Fibroblast of lung (primary cell): ENCODE measurements at regions not wholly inside any gene's neighbourhood (a gene's known extent, or its start where the extent isn't known, plus 50 kb on each side); places are given as distances from the start of the nearest gene placed in this dataset.

Experiments
- DNase-seq, 2 donors: peaks; one replicate each; pipeline versions ENCODE4 v3.0.0 to v3.0.0-alpha.2; 2010; ENCODE audit warnings: low read depth in 2 of 2
- H2AFZ ChIP-seq: 2 replicates; pipeline ENCODE4 v1.5.1; 2012; ENCODE audit warnings: low read length, control low read depth, inconsistent platforms
- H3K27ac ChIP-seq: 2 replicates; pipeline ENCODE4 v1.5.1; 2011; ENCODE audit warnings: low read length, control low read depth; ENCODE audit not compliant: insufficient read depth
- H3K27me3 ChIP-seq: 2 replicates; pipeline ENCODE4 v1.5.1; 2011; ENCODE audit warnings: mild to moderate bottlenecking, low read length; ENCODE audit not compliant: control insufficient read depth, insufficient read depth
- H3K36me3 ChIP-seq: 2 replicates; pipeline ENCODE4 v1.5.1; 2011; ENCODE audit warnings: low read length; ENCODE audit not compliant: control insufficient read depth, insufficient read depth
- H3K4me1 ChIP-seq: 2 replicates; pipeline ENCODE4 v1.5.1; 2011; ENCODE audit warnings: low read length; ENCODE audit not compliant: control insufficient read depth, insufficient read depth; ENCODE audit errors: extremely low read depth
- H3K4me2 ChIP-seq: 2 replicates; pipeline ENCODE4 v1.5.1; 2011; ENCODE audit warnings: low read length, control low read depth; ENCODE audit not compliant: insufficient read depth; ENCODE audit errors: extremely low read depth
- H3K4me3 ChIP-seq, 4 experiments: fragments of 200-600 bp in 1 of 4; sonication (generic) in 1 of 4; replicated peaks in 1 of 4; 2 replicates each; pipeline ENCODE4 v1.5.1; 2011 to 2016; ENCODE audit warnings: low read length in 4 of 4, low read depth in 3 of 4, mild to moderate bottlenecking in 3 of 4, control low read depth in 2 of 4, inconsistent platforms in 1 of 4, mixed read lengths in 1 of 4; ENCODE audit not compliant: insufficient read depth in 1 of 4; ENCODE audit errors: control extremely low read depth in 1 of 4
- H3K79me2 ChIP-seq: 2 replicates; pipeline ENCODE4 v1.5.1; 2012; ENCODE audit warnings: mild to moderate bottlenecking, low read length, inconsistent platforms; ENCODE audit not compliant: control insufficient read depth, insufficient read depth
- H3K9ac ChIP-seq: 2 replicates; pipeline ENCODE4 v1.5.1; 2011; ENCODE audit warnings: mild to moderate bottlenecking, low read length, control low read depth; ENCODE audit not compliant: insufficient read depth
- H3K9me3 ChIP-seq: 2 replicates; pipeline ENCODE4 v1.5.1; 2012; ENCODE audit warnings: low read depth, low read length; ENCODE audit not compliant: control insufficient read depth, insufficient read depth
- H4K20me1 ChIP-seq: 2 replicates; pipeline ENCODE4 v1.5.1; 2011; ENCODE audit warnings: low read length; ENCODE audit not compliant: control insufficient read depth, insufficient read depth; ENCODE audit errors: extremely low read depth
- EZH2 ChIP-seq: IDR thresholded peaks from 2 replicates; pipeline ENCODE4 v1.5.1; 2012; ENCODE audit warnings: low read length, control low read depth, mild to moderate bottlenecking; ENCODE audit errors: missing control alignments
- TF ChIP-seq, protein P1 (sequence below), 2 donors: IDR thresholded peaks in 1 of 2; conservative IDR thresholded peaks in 1 of 2; 1 replicate in 1 of 2; 2 replicates in 1 of 2; pipeline ENCODE4 v1.5.1; 2011 to 2012; ENCODE audit warnings: low read length in 2 of 2, control low read depth in 1 of 2, inconsistent platforms in 1 of 2, low read depth in 1 of 2, mild to moderate bottlenecking in 1 of 2

DNA sequence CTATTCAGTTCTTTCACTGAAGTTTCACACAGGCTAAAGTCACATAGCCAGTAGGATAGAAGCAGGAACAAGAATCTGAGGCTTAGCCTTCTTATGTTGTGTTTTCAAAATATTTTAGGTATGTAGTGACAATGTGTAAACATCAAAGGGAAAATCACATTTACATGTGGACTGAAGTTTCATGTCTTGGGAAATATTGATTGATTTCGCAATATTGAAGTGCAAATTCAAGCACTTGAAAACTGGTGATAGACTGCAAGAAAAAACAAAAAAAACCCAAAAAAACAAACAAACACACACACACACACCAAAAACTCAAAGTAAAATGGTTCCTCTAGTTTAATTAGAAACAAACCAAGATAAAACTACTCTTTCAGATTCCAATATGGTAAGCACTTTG, 773.3 kb downstream of the PDCD6IP start:
- Histone ChIP-seq H3K4me3 (no peak overlapping the region), H4K20me1 (no peaks in the 10 kb centered on the region), H3K4me1 (no peaks in the 10 kb centered on the region), H3K27me3 (no peaks in the 10 kb centered on the region), H3K4me2 (no peak overlapping the region), H3K36me3 (no peaks in the 10 kb centered on the region), H3K9ac (no peak overlapping the region), H3K27ac (no peak overlapping the region), H3K9me3 (no peaks in the 10 kb centered on the region), H3K79me2 (no peaks in the 10 kb centered on the region), H2AFZ (no peak overlapping the region)
- TF ChIP-seq, protein P1, sequence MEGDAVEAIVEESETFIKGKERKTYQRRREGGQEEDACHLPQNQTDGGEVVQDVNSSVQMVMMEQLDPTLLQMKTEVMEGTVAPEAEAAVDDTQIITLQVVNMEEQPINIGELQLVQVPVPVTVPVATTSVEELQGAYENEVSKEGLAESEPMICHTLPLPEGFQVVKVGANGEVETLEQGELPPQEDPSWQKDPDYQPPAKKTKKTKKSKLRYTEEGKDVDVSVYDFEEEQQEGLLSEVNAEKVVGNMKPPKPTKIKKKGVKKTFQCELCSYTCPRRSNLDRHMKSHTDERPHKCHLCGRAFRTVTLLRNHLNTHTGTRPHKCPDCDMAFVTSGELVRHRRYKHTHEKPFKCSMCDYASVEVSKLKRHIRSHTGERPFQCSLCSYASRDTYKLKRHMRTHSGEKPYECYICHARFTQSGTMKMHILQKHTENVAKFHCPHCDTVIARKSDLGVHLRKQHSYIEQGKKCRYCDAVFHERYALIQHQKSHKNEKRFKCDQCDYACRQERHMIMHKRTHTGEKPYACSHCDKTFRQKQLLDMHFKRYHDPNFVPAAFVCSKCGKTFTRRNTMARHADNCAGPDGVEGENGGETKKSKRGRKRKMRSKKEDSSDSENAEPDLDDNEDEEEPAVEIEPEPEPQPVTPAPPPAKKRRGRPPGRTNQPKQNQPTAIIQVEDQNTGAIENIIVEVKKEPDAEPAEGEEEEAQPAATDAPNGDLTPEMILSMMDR (conservative IDR thresholded peaks at IDR 0.05 in 1 of 2, IDR thresholded peaks at IDR 0.05 in 1 of 2; ENCODE audit: low read depth in 1 of 2, low read length in 2 of 2), result no peak
- TF ChIP-seq EZH2, result no peak
- no peak for DNase-seq

DNA sequence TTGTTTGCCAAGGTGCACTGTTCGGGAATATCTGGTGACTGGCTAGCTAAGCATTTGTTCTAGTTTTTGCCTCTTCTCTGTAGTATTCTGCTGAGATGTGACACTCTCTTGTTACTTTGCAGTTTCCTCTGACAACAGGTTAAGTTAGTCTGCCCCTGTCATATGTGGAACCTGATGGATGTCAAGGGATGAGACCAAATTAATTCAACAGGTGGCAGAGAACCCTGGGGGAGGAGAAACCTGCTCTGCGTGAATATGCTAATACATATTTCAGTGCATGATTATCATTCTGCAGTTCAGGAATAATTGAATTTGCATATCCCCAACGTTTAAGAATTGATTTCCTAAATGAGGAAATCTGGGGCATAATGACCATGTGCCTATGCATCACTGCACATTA, 777.3 kb downstream of the PDCD6IP start:
- Histone ChIP-seq H3K79me2 (no peaks in the 10 kb centered on the region), H3K27ac (no peak overlapping the region), H3K9me3 (no peaks in the 10 kb centered on the region), H3K36me3 (no peaks in the 10 kb centered on the region), H3K4me1 (no peaks in the 10 kb centered on the region), H4K20me1 (no peaks in the 10 kb centered on the region), H3K9ac (no peak overlapping the region), H3K4me3 (no peak overlapping the region), H2AFZ (no peak overlapping the region), H3K4me2 (no peak overlapping the region), H3K27me3 (no peaks in the 10 kb centered on the region)
- DNase-seq, result no peak
- TF ChIP-seq, protein P1 (conservative IDR thresholded peaks at IDR 0.05 in 1 of 2, IDR thresholded peaks at IDR 0.05 in 1 of 2; ENCODE audit: low read depth in 1 of 2, low read length in 2 of 2), result no peak
- TF ChIP-seq EZH2, result no peak

DNA sequence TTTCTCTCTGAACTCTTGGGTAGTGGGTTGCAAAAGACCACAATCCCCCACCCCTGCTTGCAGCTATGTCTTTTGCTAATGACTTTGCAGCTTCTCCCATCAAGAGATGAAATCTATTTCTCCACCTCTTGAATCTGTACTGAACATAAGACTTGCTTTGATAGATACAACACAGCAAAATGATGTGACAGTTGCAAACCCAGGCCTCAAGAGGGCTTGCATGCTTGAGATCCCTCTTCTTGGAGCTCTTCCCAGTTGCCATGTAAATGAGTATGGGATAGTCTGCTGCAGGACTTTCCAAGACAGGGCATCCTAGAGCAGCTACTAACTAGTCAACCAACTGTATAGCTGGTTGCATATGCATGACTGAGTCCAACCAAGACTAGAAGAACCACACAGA, 783.6 kb downstream of the PDCD6IP start:
- Histone ChIP-seq H3K27me3 (no peaks in the 10 kb centered on the region), H4K20me1 (no peaks in the 10 kb centered on the region), H3K9me3 (no peaks in the 10 kb centered on the region), H2AFZ (no peak overlapping the region), H3K27ac (no peak overlapping the region), H3K4me3 (no peak overlapping the region), H3K36me3 (no peaks in the 10 kb centered on the region), H3K79me2 (no peaks in the 10 kb centered on the region), H3K9ac (no peak overlapping the region), H3K4me2 (no peak overlapping the region), H3K4me1 (no peaks in the 10 kb centered on the region)
- TF ChIP-seq EZH2, result no peak
- TF ChIP-seq, protein P1 (conservative IDR thresholded peaks at IDR 0.05 in 1 of 2, IDR thresholded peaks at IDR 0.05 in 1 of 2; ENCODE audit: low read depth in 1 of 2, low read length in 2 of 2), result no peak
- no peak for DNase-seq
